Ammon's horn (tissue), 1 donor: ENCODE measurements at regions not wholly inside any gene's neighbourhood (a gene's known extent, or its start where the extent isn't known, plus 50 kb on each side); places are given as distances from the start of the nearest gene placed in this dataset.

Experiments
- DNase-seq: peaks from one replicate; pipeline ENCODE4 v3.0.0-alpha.2; 2016; ENCODE audit warnings: low spot score

DNA sequence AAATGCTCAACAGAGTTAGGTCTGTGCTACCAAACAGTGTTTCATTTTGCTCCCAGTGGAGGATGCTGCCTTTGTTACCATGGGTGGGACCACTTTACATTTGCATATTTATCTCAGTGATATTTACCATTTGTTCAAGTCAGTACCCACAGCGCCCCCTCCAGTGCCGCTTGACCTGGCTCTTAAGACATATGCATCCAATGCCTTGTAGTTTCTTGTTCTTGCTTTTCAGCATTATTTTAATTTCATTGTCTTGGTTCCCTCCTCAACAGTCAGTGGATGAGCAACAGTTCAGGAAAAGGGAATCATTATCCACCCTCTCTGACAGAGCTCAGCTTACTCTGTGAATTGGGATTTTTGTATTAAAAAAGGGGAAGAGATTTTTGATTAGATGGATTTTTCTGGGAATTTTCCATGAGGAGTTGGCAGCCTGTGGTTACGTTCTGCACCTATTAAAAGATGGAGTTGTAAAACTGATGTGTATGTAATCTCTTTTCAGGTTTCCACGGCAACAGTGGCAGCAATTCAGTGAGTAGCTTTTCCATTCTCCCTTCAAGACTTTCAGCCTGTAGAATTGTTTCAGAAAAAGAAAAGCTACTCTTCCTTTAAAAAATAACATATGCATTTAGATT, 240.5 kb upstream of the DAAM1 start:
- peak; percentile 51 for DNase-seq

DNA sequence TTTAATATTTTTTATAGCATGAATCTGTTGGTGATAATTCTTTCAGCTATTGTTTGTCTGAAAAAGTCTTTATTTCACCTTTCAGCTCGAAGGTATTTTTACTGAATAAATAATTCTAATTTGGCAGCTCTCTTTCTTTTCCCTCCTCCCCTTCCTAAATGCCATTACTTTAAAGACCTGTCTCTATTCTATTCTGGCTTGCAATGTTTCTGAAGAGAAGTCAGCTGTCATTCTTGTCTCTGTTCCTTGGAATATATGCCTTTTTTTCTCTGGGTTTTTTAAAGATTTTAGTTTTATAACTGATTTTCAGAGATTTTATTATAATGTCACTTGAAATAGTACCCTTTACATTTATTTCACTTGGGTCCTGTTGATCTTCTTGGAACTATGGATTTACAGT, 237.9 kb upstream of the DAAM1 start:
- DNase-seq = no peak

DNA sequence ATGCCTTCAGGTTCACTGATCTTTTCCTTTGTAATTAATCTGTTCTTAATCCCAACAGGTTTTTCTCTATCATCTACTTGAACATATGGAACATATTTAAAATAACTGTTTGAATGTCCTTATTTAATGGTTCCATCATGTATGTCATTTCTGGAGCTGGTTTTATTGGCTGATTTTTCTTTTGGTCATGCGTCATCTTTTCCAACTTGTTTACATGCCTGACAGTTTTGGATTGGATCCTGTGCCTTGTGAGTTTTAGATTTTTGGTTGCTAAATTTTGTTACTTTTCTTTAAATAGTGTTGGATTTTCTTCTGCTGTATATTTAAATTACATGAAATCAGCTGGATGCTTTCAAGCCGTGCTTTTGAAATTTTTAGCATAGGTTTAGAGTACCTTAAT, 237.3 kb upstream of the DAAM1 start:
- no peak for DNase-seq

DNA sequence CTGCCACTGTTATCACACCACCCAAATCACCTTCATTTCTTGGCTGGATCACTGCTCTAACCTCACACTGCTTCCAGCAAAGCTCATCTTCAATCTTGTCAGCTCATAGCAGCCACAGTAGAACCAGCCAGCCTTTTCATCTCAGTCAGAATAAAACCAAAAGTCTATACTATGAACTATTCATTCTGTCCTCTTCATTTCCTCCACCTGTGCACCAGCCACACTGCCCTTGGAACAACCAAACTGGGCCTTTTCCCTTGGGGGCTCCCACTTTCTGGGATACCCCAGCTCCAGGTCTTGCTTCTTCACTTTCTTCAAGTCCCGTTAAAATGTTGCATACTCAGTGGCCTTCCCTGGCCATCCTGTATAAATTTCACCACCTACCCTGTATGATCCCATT, 234.4 kb upstream of the DAAM1 start:
- DNase-seq = no peak

DNA sequence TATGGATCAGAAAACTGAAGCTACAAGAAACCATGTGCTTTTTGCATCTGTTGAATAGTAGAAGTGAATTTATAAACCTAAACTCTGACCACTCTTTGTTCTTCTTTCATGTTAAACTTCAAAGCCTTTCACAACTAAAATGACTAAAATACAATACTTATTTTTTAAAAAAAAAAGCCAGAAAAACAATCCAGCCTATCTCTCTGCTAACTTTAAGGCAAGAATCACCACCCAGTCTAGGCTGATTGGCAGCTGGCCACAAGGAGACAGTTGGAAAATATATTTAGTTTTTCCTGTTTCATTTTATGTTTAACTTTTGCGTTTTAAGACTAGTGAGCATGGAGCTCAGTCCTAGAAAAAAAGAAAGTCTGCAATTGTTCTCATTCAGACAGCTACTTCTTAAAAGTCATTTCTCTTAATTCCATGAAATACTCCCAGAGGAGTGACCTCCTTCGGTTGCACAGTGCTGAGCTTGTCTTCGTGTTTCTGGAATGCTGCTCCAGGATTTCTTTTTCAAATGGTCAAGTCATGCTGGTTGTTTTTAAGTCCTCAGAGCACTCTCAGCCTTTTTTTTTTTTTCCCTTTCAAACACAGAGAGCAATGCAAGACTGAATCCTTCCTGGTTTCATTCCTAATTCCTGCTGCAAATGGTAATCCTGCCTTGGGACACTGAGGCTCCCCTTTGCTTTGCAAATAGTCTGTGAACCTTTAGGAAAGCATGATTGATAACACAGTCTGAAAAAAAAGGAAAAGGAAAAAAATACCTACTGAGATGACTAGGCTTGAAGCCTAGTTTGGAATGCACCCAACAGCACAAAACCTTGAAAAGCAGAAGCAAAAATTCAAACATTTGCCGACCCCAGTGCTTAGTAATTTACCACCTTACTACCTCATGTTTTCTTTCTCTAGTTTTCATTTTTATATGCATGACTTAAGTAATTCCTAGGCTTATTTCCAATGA, 233.3 kb upstream of the DAAM1 start:
- DNase-seq = no peak

DNA sequence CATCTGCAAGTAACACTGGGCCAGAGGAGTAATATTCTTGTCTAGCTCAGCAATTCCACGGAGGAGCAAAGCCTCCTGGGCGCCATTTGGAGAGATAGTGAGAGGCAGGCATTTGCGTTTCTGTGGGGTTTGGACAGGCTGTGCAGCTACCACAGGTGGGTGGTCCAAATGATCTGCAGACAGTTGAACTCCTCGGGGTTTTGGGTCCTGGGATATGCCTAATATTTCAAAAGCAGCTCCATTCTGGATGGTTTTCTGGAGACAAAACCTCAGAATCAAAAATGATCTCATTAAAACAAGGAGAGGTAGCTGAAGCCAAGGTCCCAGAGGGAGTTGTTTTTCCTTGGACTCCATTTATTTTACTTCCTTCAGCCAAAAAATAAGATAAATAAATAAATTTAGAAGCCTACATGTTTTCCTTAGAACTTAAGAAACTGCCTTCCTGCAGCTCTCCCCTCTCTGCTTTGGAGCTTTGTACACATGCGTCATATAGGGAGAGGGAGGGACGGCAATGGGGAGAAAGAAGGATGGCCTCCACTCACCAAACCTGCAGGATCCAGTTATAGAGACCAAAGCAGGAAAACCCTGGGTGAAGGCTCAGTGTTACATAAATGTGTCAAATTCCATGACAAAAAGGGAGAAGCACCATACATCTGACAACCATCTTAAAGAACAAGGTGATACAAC, 227.3 kb upstream of the DAAM1 start:
- no peak for DNase-seq

DNA sequence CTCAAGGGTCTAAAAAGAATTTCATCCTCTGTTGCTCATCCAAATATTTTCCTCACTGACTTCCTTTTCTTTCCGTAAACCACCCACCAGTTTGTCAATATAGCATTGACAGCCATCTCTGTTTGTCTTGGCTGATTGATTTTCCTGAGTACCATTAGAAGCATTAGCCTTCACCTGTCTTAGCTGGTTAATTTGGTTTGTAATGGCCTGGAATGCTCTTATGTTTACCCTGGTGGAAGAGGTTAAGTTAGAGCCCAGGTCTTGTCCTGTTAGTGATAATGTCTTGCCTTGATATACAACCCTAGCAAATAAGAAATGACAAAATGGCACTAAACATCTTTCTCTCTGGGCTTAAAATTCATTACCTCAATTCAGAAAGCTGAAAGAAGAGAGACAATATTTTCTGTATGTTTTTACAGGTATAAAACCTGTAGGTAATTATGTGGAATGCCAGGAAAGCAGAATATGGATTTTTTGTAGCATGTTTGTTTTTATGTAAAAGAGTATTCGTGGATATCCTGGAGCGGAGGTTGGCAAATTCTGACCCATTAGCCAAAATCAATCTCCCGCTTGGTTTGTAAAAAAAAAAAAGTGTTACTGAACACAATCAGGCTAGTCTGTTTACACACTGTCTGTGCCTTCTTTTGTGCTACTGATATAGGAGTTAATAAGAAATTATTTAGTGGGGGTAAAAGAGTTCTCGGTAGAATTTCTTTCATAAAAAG, 224.4 kb upstream of the DAAM1 start:
- no peak for DNase-seq

DNA sequence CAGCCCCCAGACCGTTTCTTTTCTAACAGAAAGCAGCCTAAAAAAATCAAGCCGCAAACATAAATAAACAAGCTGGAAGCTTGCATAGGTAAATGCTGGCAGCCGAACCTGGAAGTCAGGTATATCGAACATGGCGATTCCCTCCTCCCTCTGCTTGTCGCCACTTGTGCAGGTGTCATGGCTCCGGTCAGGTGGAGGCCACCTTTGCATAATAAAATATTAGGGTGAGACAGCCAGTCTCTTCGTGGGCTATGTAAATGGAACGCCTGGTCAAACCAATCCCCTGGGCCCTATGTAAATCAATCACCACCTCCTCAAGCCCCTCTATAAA, 223.9 kb upstream of the DAAM1 start:
- DNase-seq = no peak

DNA sequence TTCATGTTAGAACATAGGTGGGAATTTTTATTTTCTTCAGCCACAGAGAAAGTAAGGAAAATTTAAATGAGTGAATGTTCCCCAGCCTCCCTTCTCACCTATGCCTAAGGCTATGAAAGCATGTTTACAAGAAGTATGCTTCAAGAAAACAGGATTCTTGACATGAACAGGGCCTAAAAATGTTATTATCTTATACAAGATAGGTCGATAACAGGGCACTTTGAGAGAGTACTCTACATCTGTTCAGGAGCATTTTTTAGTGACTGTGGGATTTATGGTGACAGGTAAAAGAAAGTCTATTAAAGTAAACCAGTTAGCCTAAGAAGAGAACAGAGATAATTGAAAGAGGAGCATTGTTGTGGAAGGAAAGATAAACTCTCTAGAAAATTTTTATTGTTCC, 222.9 kb upstream of the DAAM1 start:
- no peak for DNase-seq

DNA sequence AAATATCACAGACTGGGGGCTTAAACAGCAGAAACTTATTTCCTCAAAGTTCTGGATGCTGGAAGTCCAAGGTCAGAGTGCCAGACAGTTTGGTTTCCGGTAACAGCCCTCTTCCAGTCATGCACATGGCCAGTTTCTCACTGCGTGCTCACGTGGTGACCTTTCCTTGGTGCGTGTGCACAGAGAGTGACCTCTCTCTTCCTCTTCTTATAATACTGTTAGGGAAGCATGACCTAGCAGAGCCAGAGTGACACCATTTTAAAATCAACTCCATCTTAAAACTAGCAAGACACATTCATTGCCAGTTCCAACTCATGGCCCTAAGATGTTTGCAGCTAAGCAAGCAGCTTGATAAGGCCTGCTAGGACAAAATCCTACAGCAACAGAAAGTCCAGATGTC, 221.5 kb upstream of the DAAM1 start:
- no peak for DNase-seq

DNA sequence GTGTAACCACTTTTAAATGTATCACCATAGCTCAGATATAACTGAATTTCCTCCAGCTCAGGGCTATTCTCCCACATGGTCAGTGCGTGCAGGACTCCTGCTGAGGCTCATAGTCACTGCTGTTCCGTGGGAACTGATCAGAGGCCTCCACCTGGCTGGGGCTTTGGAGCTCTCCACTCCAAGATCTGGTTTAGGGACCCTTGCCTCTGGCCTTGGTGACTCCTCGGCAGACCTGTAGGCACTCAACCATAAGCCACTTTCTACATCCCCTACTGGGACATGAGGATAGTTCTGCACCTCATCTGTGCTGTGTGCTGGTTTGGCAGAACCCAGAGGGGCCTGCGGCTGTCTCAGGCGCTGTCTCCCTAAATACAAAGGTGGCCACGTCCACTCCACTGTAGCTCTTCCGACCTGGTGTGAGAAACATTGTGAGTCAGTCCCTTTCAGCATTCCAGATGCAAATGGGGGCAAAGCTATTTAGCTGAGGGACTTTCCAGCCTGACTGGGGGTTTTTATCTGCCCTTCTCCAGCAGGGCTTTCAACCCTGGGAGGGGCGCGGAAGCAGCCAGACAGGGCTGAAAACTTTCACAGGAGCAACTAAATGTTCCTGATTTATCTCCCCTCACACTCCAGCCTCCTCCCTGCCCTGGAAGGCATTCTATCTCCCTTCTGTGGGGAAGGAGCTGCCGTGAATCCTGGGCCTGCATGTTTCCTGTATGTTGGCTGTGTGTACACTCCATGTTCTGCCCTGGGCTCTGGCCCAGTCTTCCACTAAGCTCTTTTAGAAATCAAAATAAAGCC, 218.3 kb upstream of the DAAM1 start:
- no peak for DNase-seq

DNA sequence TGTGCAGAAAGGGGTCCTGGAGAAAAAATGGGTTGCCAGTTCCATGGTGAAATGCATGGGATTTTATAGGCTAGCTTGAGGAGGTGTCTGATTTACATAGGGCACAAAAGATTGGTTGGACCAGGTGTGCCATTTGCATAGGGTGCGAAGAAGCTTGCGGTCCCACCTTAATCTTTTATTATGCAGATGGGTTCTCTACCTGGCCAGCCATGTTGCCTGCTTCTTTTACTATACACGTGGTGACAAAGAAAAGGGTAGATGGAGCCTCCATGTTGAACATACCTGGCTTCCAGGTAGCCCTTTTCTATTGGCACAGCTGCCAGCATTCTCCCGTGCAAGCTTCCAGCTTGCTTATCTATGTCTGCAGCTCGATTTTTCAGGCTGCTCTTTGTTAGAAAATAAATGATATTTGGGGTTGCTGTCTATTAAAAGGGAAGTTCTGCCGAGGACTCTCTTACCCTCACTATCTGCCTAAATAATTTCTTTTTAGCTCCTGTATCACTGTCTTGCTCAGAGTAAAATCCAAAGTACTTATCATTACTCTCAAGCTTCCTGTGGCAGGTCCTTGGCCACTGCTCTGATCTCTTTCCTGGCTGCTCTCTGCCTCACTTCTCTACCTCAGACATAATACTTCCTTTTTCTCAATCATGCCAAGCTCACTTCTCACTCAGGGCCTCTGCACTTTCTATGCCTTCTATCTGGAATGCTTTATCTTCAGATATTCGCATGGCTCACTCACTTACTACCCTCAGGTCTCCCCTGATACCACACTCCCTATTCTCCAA, 216.0 kb upstream of the DAAM1 start:
- no peak for DNase-seq

DNA sequence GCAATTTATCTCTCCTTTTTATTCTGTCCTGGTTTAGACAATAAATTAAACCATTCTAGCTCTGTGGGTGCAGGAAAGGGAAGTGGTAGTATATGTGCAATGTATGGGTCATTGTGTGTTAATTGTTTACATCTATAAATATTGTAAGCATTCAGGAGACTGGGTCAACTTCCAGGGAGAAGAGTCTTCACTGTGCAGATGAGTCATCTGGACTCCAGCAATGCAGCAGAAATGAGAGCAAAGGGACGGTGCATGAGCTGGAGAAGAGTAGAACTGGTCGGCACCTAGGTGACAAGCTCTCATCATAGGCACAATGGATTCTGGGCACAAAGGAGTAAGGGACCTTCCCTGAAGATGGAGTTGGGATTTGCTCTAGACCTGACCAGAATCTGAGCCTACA, 211.1 kb upstream of the DAAM1 start:
- no peak for DNase-seq

DNA sequence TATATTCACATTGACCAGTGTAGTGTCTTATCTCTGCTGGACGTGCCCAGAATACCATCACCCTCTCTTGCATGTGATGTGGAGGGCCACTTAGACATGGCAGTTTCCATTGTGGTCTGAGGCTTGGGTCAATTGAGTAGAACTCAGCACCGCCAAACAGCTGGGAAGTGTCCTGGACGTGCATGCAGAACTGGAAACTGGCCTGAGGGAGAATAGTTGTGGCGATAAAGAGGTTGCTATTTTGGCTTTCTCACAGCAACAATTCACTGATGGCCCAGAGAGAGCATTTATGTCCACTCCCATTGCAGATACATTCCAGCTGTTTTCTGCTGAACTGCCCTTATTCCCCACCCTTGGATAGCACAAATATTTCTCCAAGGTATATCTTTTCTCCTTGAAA, 210.1 kb upstream of the DAAM1 start:
- DNase-seq = no peak

DNA sequence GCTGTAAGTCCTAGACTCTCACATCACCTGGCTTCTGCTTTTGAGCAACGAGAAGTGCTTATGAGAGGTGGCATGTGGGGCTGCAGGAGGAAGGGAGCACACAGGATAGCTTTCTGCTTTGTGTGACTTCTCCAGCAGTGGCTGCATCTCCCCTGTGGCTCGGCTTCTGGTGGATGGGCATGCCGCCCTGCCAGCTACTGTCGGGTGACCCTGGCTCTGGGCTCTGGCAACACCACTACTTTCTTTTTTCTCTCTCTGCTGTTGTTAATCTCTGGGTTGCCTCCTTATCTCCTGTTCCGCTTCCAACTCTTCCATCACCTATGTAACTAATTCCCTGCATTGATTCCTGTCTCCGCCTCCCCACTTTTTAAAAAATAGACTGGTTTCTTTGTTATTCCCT, 209.1 kb upstream of the DAAM1 start:
- DNase-seq = no peak

DNA sequence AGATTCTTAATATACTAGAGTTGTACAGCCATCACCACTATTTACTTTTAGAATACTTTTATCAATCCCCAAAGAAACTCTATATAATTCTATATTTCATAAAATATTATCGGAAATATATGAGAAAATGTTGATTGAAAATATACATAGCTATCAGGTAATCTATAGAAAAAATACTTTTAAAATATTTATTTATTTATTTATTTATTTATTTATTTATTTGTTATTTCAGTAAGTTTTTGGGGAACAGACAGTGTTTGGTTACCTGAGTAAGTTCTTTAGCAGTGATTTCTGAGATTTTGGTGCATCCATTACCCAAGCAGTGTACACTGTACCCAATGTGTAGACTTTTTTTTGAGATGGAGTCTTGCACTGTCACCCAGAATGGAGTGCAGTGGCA, 206.6 kb upstream of the DAAM1 start:
- DNase-seq = no peak

DNA sequence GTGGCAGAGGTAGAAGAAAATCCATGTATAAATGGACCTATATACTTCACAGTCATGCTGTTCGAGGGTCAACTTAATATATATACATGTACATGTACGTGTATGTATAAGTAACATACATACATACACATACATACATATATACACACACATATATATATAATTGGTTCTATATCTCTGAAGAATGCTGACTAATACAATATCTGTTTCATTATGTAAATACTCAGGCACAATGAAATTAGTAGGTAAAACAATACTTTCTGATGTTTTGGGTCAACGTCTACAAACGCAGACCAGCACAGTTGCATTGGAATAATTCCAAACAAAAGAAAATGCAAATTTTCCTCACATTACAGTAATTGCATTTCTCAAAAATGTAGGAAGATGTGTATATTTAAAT, 202.7 kb upstream of the DAAM1 start:
- no peak for DNase-seq

DNA sequence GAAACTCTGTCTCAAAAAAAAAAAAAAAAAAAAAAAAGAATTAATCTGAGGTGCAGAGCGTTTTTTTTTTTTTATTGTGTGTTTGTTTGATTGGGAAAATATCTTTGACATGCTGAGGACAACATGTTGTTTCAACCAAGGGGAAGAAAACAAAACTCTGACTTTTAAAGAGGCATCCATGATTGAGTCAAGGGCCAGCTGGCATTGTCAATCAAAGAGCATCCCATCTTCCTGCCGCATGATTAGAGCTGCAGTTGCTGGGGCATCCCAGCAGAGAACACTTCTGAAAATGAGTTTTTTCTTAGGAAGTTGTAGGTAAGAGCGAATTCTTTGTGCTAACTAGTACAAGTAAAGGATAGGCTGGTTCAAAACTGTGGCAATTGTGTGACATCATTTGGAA, 200.9 kb upstream of the DAAM1 start:
- DNase-seq = no peak

DNA sequence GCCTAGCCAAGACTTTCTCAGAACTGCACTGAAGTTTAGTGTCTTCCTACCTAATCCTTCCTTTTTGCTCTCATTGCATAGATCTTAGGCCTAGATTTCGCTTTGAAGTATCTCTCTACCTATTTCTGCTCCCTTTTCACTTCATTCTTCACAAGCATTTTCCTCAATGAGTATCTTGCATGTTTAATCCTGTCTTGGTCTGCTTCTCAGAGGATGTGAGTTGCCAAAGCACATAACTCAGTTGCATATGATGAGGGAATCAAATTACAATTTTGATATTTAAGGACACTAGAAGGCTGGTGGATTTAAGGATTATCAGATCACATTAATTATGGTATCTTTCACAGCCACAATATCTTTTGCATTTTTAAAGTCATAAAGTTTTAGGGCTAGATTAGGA, 195.5 kb upstream of the DAAM1 start:
- DNase-seq = no peak

DNA sequence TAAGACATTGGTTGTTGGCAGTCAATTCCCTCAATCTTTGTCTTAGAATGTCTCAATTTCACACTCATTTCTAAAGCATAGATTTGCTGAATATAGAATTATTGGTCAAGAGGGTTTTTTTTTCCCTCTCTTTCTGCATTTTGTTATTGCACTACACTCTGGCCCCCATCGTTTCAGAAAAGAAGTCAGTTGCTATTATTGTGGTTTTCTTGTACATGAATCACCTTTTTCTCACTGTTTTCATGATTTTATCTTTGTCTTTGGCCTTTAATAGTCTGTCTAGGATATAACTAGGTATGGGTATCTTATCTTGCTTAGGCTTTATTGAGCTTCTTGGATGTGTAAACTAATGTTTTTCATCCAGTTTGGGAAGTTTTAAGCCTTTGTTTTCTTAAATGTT, 194.3 kb upstream of the DAAM1 start:
- no peak for DNase-seq

DNA sequence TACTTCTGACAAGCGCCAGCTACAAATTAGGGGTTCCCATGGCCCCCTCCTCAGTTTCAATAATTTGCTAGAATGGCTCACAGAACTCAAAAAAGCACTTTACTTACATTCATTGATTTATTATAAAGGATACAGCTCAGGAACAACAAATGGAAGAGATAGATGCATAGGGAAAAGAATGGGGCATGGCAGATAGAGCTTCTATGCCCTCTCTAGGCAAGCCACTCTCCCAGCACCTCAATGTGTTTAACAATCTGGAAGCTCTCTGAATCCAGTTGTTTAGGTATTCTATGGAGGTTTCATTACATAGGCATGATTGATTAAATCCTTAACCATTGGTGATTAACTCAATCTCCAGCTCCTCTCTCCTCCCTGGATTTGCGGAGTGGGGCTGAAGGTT, 184.5 kb upstream of the DAAM1 start:
- no peak for DNase-seq
